ENCODE measurements at regions not wholly inside any gene's neighbourhood (a gene's known extent, or its start where the extent isn't known, plus 50 kb on each side); places are given as distances from the start of the nearest gene placed in this dataset.

- Histone ChIP-seq H3K4me3 (ENCODE audit: insufficient read depth, low read depth, low read length) (no peak overlapping the region), H3K27me3 (ENCODE audit: control insufficient read depth, insufficient read depth, low read length, poor library complexity, severe bottlenecking) (no peaks in the 10 kb centered on the region), H3K36me3 (ENCODE audit: control insufficient read depth, insufficient read depth, low read length) (no peaks in the 10 kb centered on the region), H3K9me3 (ENCODE audit: control insufficient read depth, low read length) (no peaks in the 10 kb centered on the region), H3K27ac (ENCODE audit: insufficient read depth, low read depth, low read length, poor library complexity, severe bottlenecking) (no peak overlapping the region), H3K4me1 (ENCODE audit: control insufficient read depth, insufficient read depth, low read length) (no peaks in the 10 kb centered on the region)
- WGBS, 2 experiments, result 83 to 92% methylated on average over 1 of the region's 1 CpG
Measured at GRCh38 chr12:43131301-43131700, 420.7 kb downstream of the ADAMTS20 start.

GRCh38 chr12:43127886-43128549, 424.0 kb downstream of the ADAMTS20 start:
- Histone ChIP-seq H3K27me3 (ENCODE audit: control insufficient read depth, insufficient read depth, low read length, poor library complexity, severe bottlenecking) (no peaks in the 10 kb centered on the region), H3K4me3 (ENCODE audit: insufficient read depth, low read depth, low read length) (no peak overlapping the region), H3K27ac (ENCODE audit: insufficient read depth, low read depth, low read length, poor library complexity, severe bottlenecking) (no peak overlapping the region), H3K36me3 (ENCODE audit: control insufficient read depth, insufficient read depth, low read length) (no peaks in the 10 kb centered on the region), H3K4me1 (ENCODE audit: control insufficient read depth, insufficient read depth, low read length) (no peaks in the 10 kb centered on the region), H3K9me3 (ENCODE audit: control insufficient read depth, low read length) (no peaks in the 10 kb centered on the region)
- 88 to 95% methylated on average over 2 to 3 of the region's 3 CpGs for WGBS, 2 experiments

- H3K9me3 ChIP-seq (ENCODE audit: control insufficient read depth, low read length), result no peaks in the 10 kb centered on the region
- no peaks in the 10 kb centered on the region for H3K4me1 ChIP-seq (ENCODE audit: control insufficient read depth, insufficient read depth, low read length)
- no peak overlapping the region for H3K4me3 ChIP-seq (ENCODE audit: insufficient read depth, low read depth, low read length)
- 90 to 94% methylated on average over 2 of the region's 2 CpGs for WGBS, 2 experiments
- H3K36me3 ChIP-seq (ENCODE audit: control insufficient read depth, insufficient read depth, low read length), result no peaks in the 10 kb centered on the region
- H3K27ac ChIP-seq (ENCODE audit: insufficient read depth, low read depth, low read length, poor library complexity, severe bottlenecking), result no peak overlapping the region
- no peaks in the 10 kb centered on the region for H3K27me3 ChIP-seq (ENCODE audit: control insufficient read depth, insufficient read depth, low read length, poor library complexity, severe bottlenecking)
Measured at GRCh38 chr12:43126652-43127375, 425.2 kb downstream of the ADAMTS20 start.

GRCh38 chr12:43123461-43123860, 428.5 kb downstream of the ADAMTS20 start:
- Histone ChIP-seq H3K4me1 (ENCODE audit: control insufficient read depth, insufficient read depth, low read length) (no peaks in the 10 kb centered on the region), H3K27me3 (ENCODE audit: control insufficient read depth, insufficient read depth, low read length, poor library complexity, severe bottlenecking) (no peaks in the 10 kb centered on the region)

GRCh38 chr12:43120150-43120549, 431.9 kb downstream of the ADAMTS20 start:
- Histone ChIP-seq H3K4me1 (ENCODE audit: control insufficient read depth, insufficient read depth, low read length) (no peaks in the 10 kb centered on the region), H3K27ac (ENCODE audit: insufficient read depth, low read depth, low read length, poor library complexity, severe bottlenecking) (no peak overlapping the region), H3K27me3 (ENCODE audit: control insufficient read depth, insufficient read depth, low read length, poor library complexity, severe bottlenecking) (no peaks in the 10 kb centered on the region), H3K9me3 (ENCODE audit: control insufficient read depth, low read length) (no peaks in the 10 kb centered on the region), H3K36me3 (ENCODE audit: control insufficient read depth, insufficient read depth, low read length) (no peaks in the 10 kb centered on the region), H3K4me3 (ENCODE audit: insufficient read depth, low read depth, low read length) (no peak overlapping the region)
- 78 to 85% methylated on average over 1 of the region's 1 CpG for WGBS, 2 experiments

More at GRCh38 chr12:43123461-43123860, 428.5 kb downstream of the ADAMTS20 start:
- Histone ChIP-seq H3K27ac (ENCODE audit: insufficient read depth, low read depth, low read length, poor library complexity, severe bottlenecking) (no peak overlapping the region), H3K4me3 (ENCODE audit: insufficient read depth, low read depth, low read length) (no peak overlapping the region), H3K9me3 (ENCODE audit: control insufficient read depth, low read length) (no peaks in the 10 kb centered on the region), H3K36me3 (ENCODE audit: control insufficient read depth, insufficient read depth, low read length) (no peaks in the 10 kb centered on the region)

- Histone ChIP-seq H3K27me3 (ENCODE audit: control insufficient read depth, insufficient read depth, low read length, poor library complexity, severe bottlenecking) (no peaks in the 10 kb centered on the region), H3K4me1 (ENCODE audit: control insufficient read depth, insufficient read depth, low read length) (no peaks in the 10 kb centered on the region), H3K36me3 (ENCODE audit: control insufficient read depth, insufficient read depth, low read length) (no peaks in the 10 kb centered on the region), H3K9me3 (ENCODE audit: control insufficient read depth, low read length) (no peaks in the 10 kb centered on the region), H3K27ac (ENCODE audit: insufficient read depth, low read depth, low read length, poor library complexity, severe bottlenecking) (no peak overlapping the region), H3K4me3 (ENCODE audit: insufficient read depth, low read depth, low read length) (no peak overlapping the region)
Measured at GRCh38 chr12:43118881-43119280, 433.1 kb downstream of the ADAMTS20 start.

GRCh38 chr12:43118234-43118633, 433.8 kb downstream of the ADAMTS20 start:
- no peaks in the 10 kb centered on the region for H3K36me3 ChIP-seq (ENCODE audit: control insufficient read depth, insufficient read depth, low read length)
- H3K4me3 ChIP-seq (ENCODE audit: insufficient read depth, low read depth, low read length), result no peak overlapping the region
- H3K4me1 ChIP-seq (ENCODE audit: control insufficient read depth, insufficient read depth, low read length), result no peaks in the 10 kb centered on the region
- H3K27me3 ChIP-seq (ENCODE audit: control insufficient read depth, insufficient read depth, low read length, poor library complexity, severe bottlenecking), result no peaks in the 10 kb centered on the region
- no peak overlapping the region for H3K27ac ChIP-seq (ENCODE audit: insufficient read depth, low read depth, low read length, poor library complexity, severe bottlenecking)
- no peaks in the 10 kb centered on the region for H3K9me3 ChIP-seq (ENCODE audit: control insufficient read depth, low read length)

- Histone ChIP-seq H3K4me3 (ENCODE audit: insufficient read depth, low read depth, low read length) (no peak overlapping the region), H3K27ac (ENCODE audit: insufficient read depth, low read depth, low read length, poor library complexity, severe bottlenecking) (no peak overlapping the region), H3K36me3 (ENCODE audit: control insufficient read depth, insufficient read depth, low read length) (no peaks in the 10 kb centered on the region), H3K27me3 (ENCODE audit: control insufficient read depth, insufficient read depth, low read length, poor library complexity, severe bottlenecking) (no peaks in the 10 kb centered on the region), H3K4me1 (ENCODE audit: control insufficient read depth, insufficient read depth, low read length) (no peaks in the 10 kb centered on the region), H3K9me3 (ENCODE audit: control insufficient read depth, low read length) (no peaks in the 10 kb centered on the region)
- 63 to 86% methylated on average over 2 to 3 of the region's 3 CpGs for WGBS, 2 experiments
Measured at GRCh38 chr12:43117226-43117930, 434.6 kb downstream of the ADAMTS20 start.

- no peaks in the 10 kb centered on the region for H3K9me3 ChIP-seq (ENCODE audit: control insufficient read depth, low read length)
- no peak overlapping the region for H3K4me3 ChIP-seq (ENCODE audit: insufficient read depth, low read depth, low read length)
- WGBS, 2 experiments, result 96 to 98% methylated on average over 3 to 4 of the region's 4 CpGs
- no peaks in the 10 kb centered on the region for H3K4me1 ChIP-seq (ENCODE audit: control insufficient read depth, insufficient read depth, low read length)
- no peaks in the 10 kb centered on the region for H3K27me3 ChIP-seq (ENCODE audit: control insufficient read depth, insufficient read depth, low read length, poor library complexity, severe bottlenecking)
- H3K27ac ChIP-seq (ENCODE audit: insufficient read depth, low read depth, low read length, poor library complexity, severe bottlenecking), result no peak overlapping the region
- H3K36me3 ChIP-seq (ENCODE audit: control insufficient read depth, insufficient read depth, low read length), result no peaks in the 10 kb centered on the region
Measured at GRCh38 chr12:43115441-43116160, 436.4 kb downstream of the ADAMTS20 start.

- H3K4me3 ChIP-seq (ENCODE audit: insufficient read depth, low read depth, low read length), result no peak overlapping the region
- no peaks in the 10 kb centered on the region for H3K9me3 ChIP-seq (ENCODE audit: control insufficient read depth, low read length)
- no peaks in the 10 kb centered on the region for H3K4me1 ChIP-seq (ENCODE audit: control insufficient read depth, insufficient read depth, low read length)
- WGBS, 2 experiments, result 83 to 93% methylated on average over 3 of the region's 3 CpGs
- no peak overlapping the region for H3K27ac ChIP-seq (ENCODE audit: insufficient read depth, low read depth, low read length, poor library complexity, severe bottlenecking)
- H3K27me3 ChIP-seq (ENCODE audit: control insufficient read depth, insufficient read depth, low read length, poor library complexity, severe bottlenecking), result no peaks in the 10 kb centered on the region
- H3K36me3 ChIP-seq (ENCODE audit: control insufficient read depth, insufficient read depth, low read length), result no peaks in the 10 kb centered on the region
Measured at GRCh38 chr12:43114316-43114715, 437.7 kb downstream of the ADAMTS20 start.
